ENCODE measurements at regions not wholly inside any gene's neighbourhood (a gene's known extent, or its start where the extent isn't known, plus 50 kb on each side); places are given as distances from the start of the nearest gene placed in this dataset.

- no peak for TF ChIP-seq CTCF (IDR thresholded peaks at IDR 0.05; ENCODE audit: insufficient read depth, low read length)
- TF ChIP-seq REST (IDR thresholded peaks at IDR 0.05; ENCODE audit: insufficient replicate concordance, low read depth) = no peak
- TF ChIP-seq POLR2AphosphoS5 (IDR thresholded peaks at IDR 0.05; ENCODE audit: low read depth) = no peak
- no peak for TF ChIP-seq GABPA (IDR thresholded peaks at IDR 0.05; ENCODE audit: low read depth)
Measured at GRCh38 chrX:40479777-40480318, 100.9 kb upstream of the ATP6AP2 start.
